MM.1S (cell line): ENCODE measurements at regions not wholly inside any gene's neighbourhood (a gene's known extent, or its start where the extent isn't known, plus 50 kb on each side); places are given as distances from the start of the nearest gene placed in this dataset.

ENCODE experiments used
- EZH2 ChIP-seq: fragments of 300-600 bp; sonication (generic); optimal IDR thresholded peaks from 2 replicates; pipeline ENCODE3; 2017; ENCODE audit warnings: low read depth, mild to moderate bottlenecking, antibody characterized with exemption, low read length, mixed read lengths
- EZH2phosphoT487 ChIP-seq: fragments of 300-600 bp; sonication (generic); IDR thresholded peaks from 2 replicates; pipeline ENCODE4 v1.6.1; 2018; ENCODE audit warnings: antibody characterized with exemption, low read length
- TF ChIP-seq, protein P1 (sequence below): fragments of 300-600 bp; sonication (generic); IDR thresholded peaks from 2 replicates; pipeline ENCODE4 v1.5.1; 2016; ENCODE audit warnings: antibody characterized with exemption, low read length, mixed read lengths

DNA sequence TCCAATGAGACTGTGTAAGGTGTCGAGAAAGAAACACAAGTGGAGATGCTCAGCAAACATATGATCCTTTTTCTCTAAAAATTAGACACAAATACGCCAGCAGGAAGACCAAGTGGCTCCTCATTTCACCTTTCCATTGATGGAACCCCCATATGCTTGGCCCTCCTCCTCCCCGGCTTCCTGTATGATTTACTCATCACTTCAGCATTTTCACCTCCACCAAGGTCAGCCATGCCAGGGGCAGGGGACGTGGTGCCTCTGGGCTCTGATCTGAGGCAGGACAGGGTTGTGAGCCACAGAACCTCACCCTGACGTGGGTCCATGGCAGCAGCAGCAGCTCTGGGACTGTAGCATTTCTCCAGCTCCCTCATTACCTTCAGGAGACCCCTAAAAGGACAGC, 116.8 kb upstream of the PFKP start:
- TF ChIP-seq, protein P1, sequence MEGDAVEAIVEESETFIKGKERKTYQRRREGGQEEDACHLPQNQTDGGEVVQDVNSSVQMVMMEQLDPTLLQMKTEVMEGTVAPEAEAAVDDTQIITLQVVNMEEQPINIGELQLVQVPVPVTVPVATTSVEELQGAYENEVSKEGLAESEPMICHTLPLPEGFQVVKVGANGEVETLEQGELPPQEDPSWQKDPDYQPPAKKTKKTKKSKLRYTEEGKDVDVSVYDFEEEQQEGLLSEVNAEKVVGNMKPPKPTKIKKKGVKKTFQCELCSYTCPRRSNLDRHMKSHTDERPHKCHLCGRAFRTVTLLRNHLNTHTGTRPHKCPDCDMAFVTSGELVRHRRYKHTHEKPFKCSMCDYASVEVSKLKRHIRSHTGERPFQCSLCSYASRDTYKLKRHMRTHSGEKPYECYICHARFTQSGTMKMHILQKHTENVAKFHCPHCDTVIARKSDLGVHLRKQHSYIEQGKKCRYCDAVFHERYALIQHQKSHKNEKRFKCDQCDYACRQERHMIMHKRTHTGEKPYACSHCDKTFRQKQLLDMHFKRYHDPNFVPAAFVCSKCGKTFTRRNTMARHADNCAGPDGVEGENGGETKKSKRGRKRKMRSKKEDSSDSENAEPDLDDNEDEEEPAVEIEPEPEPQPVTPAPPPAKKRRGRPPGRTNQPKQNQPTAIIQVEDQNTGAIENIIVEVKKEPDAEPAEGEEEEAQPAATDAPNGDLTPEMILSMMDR: no peak
- TF ChIP-seq EZH2 (no peak), EZH2phosphoT487 (no peak)
